IPS DF 4.7 (cell line): ENCODE measurements at regions not wholly inside any gene's neighbourhood (a gene's known extent, or its start where the extent isn't known, plus 50 kb on each side); places are given as distances from the start of the nearest gene placed in this dataset.
"Not testable (repeated sequence)": the region's sequence is repeated elsewhere in the genome, so short reads cannot be mapped to it uniquely, and the experiment has no call there.

Source experiments
- DNase-seq: peaks from one replicate; pipeline ENCODE4 v3.0.0-alpha.2; 2013; ENCODE audit warnings: low spot score; ENCODE audit errors: extremely low read depth

DNA sequence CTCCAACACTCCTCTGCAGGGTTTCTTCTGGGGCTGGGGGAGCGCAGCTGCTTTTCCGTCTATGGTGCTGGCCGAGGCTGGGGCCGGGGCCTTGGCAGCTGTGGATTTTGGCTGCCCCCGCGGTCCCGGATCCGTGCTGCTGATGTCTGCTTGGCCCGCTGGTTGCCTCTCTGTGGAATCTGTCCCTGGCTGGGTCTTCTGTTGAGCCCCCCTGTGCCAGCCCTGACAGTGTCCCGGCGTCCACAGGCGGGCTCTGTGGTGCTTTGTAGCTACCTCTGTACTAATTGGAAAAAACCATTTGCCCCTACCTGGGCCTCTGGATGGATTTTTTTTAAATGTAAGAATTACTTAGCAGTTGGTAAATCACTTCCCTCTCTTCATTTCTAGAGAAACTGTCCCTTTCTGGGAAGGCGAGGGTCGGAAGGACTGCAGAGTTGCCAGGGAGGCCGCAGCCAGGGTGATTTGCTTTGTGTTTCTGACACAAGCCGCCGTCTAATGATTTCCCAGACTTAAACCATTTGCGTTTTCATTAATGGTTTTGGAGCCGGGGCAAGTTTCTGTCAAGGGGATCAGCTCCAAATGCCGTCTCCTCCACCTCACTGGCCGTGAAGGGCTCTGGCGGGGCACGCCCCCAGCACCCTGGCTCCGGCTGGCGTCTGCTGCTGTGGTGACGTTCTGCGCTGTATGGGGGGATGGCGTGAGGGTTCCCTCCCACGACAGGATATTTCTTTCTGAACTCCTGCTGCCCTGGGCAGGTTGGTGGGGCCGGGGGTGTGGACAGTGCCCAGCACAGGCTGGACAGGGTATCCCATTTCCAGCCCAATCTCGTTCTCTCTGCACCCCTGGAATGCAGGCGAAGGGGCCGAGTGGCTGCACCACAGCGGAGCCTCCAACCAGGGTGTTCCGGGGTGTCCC, 201.7 kb downstream of the LAT start:
- DNase-seq = not testable (repeated sequence)

- DNase-seq = not testable (repeated sequence)
Measured at GRCh38 chr16:29185872-29186271, 201.0 kb downstream of the LAT start.

DNA sequence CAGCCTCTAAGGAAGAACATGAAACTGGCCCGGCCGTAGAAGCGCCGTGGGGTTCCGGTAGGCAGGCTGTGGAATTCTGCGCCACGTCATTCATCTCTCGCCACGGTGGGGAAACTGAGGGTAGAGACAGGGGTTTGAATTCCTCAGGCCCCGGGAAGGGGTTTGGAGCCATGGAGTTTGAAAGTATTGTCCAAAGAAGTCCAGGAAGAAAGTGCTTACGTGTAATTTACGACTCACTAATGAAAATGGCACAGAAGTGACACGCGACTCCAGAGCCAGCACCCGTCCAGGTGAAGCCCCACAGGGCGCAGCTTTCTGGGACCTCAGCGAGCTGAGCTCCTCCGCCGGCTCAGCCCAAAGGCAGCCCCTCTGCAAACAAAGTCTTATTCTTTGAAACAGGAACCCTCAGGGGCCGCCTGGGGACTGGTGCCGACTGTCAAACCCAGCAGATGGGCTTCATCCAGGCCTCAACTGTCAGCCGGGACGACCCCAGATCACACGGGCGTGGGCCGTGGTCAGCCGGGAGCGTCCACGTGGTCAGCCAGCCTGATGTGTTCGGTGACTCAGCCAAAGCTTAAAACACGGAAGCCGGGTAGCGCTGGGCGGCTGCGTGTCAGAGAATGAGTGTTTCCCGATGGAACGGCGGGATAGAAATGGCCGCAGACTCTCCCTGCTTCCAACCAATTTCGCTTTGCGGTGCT, 200.0 kb downstream of the LAT start:
- not testable (repeated sequence) for DNase-seq

GRCh38 chr16:29182940-29183868, 198.4 kb downstream of the LAT start:
- not testable (repeated sequence) for DNase-seq

DNA sequence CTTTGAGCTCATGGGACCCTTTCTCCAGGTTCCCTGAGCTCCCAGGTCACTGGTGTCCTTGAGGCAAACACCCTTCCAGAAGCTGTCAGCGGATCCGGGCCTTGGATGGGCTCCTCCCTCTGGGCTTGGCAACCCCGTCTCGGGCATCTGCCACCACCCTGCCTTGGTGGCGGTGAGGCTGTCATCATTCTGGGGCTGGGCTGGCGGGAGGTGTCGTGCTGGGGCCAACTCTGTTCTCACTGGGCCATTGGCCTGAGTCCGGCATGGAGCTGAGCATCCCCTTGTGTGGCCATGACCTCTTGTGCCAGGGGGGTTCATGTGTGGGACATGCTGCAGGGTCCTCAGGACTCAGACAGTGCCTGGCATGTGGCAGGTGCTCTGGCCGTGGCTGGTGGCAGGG, 197.6 kb downstream of the LAT start:
- no peak for DNase-seq

- DNase-seq = not testable (repeated sequence)
Measured at GRCh38 chr16:29181921-29182411, 197.1 kb downstream of the LAT start.

- DNase-seq = not testable (repeated sequence)
Measured at GRCh38 chr16:29181254-29181780, 196.5 kb downstream of the LAT start.

DNA sequence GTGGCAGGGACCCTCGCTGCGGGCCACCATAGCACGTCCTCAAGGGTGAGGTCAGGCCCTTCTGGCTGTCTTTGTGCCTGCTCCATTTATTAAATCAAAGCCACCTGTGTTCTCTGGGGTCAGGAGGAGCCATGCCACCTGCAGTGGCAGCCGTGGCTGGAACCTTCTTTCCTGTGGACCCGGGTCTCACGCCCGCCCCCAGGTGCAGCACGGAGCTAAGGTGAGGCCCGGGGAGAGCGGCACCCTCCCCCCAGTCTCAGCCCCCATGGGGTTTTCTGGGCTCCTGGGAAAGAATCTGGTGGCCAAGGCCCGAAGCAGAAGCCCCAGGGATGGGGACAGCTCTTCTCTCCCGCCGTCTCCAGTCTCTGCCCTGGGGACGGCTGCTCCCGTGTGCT, 195.4 kb downstream of the LAT start:
- DNase-seq = not testable (repeated sequence)

DNA sequence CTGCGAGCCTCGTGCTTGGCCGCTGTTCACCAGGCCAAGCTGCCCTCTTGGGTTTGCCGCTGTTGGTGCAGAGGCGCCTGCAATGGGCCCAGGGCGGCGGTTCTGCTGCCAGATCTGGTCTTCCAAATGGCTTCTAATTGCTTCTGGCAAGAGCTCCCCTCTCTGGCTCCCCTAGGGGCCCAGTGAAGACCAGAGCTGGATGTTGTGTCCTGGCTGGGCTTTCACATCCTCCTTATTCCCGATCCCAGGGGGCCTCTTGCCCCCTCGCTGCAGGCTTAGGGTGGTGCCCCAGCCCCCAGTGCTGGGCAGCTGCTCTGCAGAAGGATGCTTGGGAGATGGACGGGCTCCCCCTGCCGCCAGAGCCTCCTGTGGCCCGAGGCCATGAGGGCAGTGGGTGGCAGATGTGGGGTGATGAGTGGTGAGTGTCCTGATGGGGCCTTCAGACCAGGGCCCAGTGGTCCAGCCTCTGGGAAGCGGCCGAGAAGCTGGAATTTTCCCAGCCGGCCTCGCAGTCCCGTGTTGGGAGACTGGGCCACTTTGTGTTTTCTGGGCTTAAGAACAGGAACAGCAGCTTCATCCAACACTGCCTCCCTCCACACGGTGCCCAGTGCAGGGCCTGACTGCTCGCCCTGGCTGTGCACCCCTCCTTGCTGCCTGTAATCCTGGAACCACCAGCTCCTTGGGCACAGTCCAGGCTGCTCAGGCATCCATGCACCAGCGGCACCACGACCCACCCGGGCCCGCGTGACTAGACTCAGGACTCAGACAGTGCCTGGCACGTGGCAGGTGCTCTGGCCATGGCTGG, 194.8 kb downstream of the LAT start:
- not testable (repeated sequence) for DNase-seq

DNA sequence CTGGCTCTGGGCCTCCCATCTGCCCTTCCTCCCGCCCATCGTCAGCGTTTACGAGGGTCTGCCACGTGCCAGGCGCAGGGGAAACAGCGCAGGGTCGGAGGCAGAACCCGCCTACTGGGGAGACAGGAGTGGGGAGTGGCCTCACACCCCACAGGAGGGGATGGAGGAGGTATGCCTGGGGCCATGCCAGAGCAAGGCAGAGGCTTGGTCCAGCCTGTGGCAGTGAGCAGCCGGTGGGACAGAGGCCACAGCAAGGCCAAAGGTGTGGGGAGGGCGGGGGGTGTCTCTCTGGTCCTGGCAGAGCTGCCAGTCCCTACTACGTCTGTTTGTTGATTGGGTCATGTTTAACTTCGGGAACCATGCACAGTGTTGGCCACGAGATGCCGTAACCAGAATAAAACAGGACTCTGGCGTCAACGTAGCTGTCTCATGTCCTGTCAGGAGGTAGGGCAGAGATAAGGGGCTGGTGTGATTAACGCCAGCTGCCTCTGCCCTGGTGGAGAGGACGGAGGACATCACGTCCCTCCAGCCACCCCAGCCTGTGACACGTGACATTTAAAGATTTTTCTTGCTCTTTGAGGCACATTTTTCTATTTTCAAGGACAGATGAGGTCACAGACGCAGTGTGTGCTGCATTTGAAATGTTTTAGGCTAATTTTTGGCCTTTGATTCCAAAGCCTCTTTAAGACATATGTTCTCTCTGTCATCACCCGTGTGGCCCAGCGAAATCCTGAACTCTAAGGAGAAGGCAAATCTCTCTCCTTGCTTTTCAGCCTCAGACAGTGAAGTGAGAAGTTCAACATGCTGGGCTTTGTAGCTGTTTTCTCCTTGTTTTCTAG, 193.3 kb downstream of the LAT start:
- not testable (repeated sequence) for DNase-seq

DNA sequence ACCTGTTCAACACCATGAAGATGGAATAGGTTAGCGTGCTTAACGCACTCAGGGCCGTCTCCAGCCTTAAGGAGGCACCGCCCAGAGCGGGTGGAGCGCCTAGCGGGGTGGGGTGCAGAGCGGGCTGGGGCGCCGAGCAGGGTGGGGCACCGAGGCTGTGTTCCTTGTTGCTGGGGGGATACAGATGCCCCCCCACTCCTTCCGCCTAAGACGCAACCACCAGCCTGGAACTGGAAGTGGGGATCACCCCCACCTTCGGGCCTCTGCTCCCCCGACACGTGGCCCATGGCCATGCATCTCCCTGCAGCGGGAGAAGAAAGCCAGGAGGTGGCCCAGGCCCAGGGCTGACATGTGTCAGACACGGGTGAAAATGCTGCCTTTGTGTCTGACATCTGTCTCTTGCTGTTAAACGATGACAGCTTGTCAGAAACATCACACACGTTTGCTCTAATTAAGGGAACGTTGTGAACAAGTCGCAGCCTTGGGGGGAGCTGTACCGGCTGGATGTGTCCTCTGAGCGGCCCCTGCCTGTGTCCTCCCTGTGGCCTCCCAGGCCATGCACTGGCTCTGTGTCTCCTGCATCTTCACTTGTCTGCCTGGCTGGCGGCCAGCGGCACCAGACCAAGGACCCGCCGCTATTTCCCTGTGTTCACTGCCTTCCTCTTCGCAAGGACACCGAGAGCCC, 192.5 kb downstream of the LAT start:
- not testable (repeated sequence) for DNase-seq

DNA sequence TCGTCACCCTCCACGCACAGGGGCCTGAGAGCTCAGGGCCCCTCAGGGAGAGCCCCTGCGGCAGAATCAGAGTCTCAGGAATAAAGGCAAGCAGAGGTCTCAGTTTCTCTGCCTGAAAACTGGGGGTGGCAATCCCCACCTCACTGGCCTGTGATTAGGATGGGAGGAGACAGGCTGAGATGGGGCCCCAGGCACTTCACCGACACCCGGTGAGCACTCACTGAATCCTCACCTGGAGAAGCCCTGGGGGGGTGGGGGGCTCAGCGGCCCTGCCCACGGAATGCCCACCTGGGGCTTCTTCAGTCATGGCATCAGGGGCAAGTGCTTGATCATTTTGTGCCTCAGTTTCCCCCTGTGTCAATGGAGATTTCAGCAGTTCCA, 192.0 kb downstream of the LAT start:
- DNase-seq = not testable (repeated sequence)

- DNase-seq = not testable (repeated sequence)
Measured at GRCh38 chr16:29176154-29176470, 191.3 kb downstream of the LAT start.

DNA sequence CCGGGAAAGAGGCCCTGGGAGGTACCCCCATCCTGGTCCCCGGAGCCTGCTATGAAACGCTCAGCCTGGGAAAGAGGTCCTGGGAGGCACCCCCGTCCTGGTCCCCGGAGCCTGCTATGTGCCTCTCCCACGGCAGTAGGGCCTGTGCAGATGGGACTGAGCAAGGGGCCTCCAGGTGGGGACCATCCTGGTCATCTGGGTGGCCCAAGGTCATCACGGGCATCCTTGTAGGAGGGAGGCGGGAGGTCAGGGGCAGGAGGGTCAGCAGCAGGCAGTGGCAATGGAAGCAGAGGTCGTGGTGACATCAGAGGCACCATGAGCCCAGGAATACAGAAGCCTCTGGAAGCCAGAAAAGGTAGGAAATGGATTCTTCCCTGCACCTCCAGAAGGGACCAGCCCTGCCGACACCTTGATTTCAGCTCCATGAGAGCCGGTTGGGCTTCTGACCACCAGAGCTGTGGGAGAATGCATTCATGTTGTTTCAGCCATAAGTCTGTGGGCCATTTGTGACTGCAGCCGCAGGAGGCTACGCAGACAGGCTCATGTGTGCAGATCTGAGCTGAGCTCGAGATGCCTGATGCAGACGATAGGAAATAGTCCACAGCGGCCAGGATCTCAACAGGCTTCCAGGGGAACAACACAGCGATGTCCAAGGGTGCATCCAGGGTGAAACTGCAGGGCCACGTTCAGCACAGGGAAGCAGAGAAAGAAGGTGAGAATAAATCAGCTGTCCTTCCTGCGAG, 190.7 kb downstream of the LAT start:
- DNase-seq = not testable (repeated sequence)

GRCh38 chr16:29173371-29174305, 188.8 kb downstream of the LAT start:
- DNase-seq = not testable (repeated sequence)

DNA sequence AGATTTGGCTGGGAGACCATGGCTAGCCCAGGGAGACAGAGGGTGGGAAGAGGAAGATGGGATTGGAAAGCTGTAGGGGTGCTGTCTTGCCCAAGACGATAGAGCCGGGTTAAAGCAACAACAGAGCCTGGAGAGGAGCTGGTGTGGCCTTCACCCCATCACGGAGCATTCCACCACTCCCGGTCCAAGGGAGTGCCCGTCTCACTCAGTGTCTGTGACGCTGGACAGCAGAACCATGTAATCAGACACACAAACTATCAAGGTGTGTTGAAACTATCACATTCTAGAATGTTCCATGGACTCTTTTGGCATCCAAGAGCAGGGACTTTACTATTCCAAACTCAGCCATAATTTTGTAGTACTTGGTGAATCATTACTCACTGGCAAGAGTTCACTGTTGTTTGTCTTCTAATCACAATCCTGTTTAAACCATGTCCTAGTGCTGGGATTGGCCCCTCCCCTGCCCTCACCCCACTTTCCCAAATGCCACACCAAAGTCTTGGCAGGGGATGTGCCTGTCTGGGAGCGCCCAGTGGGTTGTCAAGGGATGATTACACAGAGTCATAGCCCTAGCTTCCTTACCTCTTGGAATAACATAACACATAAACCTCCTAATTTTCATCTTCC, 187.4 kb downstream of the LAT start:
- DNase-seq = not testable (repeated sequence)
